H4 (cell line): ENCODE measurements at regions not wholly inside any gene's neighbourhood (a gene's known extent, or its start where the extent isn't known, plus 50 kb on each side); places are given as distances from the start of the nearest gene placed in this dataset.
"Not testable (repeated sequence)": the region's sequence is repeated elsewhere in the genome, so short reads cannot be mapped to it uniquely, and the experiment has no call there.

Source experiments
- DNase-seq: peaks from one replicate; pipeline ENCODE4 v3.0.0-alpha.2; 2015; ENCODE audit warnings: low spot score

- not testable (repeated sequence) for DNase-seq
Observed at GRCh38 chr2:87315183-87315902, 293.7 kb upstream of the PLGLB1 start.

GRCh38 chr2:87317193-87317592 lies 295.5 kb upstream of the PLGLB1 start:
- not testable (repeated sequence) for DNase-seq

- DNase-seq, result peak; percentile 36
Observed at GRCh38 chr2:87318814-87319491, 297.3 kb upstream of the PLGLB1 start.

GRCh38 chr2:87319705-87320104 lies 298.1 kb upstream of the PLGLB1 start:
- DNase-seq, result not testable (repeated sequence)

GRCh38 chr2:87321201-87321600 lies 299.6 kb upstream of the PLGLB1 start:
- DNase-seq, result not testable (repeated sequence)

- not testable (repeated sequence) for DNase-seq
Observed at GRCh38 chr2:87324335-87325041, 302.8 kb upstream of the PLGLB1 start.

GRCh38 chr2:87325042-87325910 lies 303.6 kb upstream of the PLGLB1 start:
- not testable (repeated sequence) for DNase-seq

GRCh38 chr2:87325911-87326294 lies 304.3 kb upstream of the PLGLB1 start:
- not testable (repeated sequence) for DNase-seq

GRCh38 chr2:87326754-87327153 lies 305.1 kb upstream of the PLGLB1 start:
- DNase-seq, result not testable (repeated sequence)

- not testable (repeated sequence) for DNase-seq
Observed at GRCh38 chr2:87327648-87328371, 306.2 kb upstream of the PLGLB1 start.

- DNase-seq, result not testable (repeated sequence)
Observed at GRCh38 chr2:87329529-87329928, 307.9 kb upstream of the PLGLB1 start.

- not testable (repeated sequence) for DNase-seq
Observed at GRCh38 chr2:87330486-87330885, 308.8 kb upstream of the PLGLB1 start.

- not testable (repeated sequence) for DNase-seq
Observed at GRCh38 chr2:87331940-87332583, 310.4 kb upstream of the PLGLB1 start.

- DNase-seq, result not testable (repeated sequence)
Observed at GRCh38 chr2:87334888-87335287, 313.2 kb upstream of the PLGLB1 start.

- DNase-seq, result not testable (repeated sequence)
Observed at GRCh38 chr2:87338998-87339397, 317.4 kb upstream of the PLGLB1 start.

- DNase-seq, result peak; percentile 31
Observed at GRCh38 chr2:87341601-87342014, 320.0 kb upstream of the PLGLB1 start.

- not testable (repeated sequence) for DNase-seq
Observed at GRCh38 chr2:87342175-87342574, 320.5 kb upstream of the PLGLB1 start.

- DNase-seq, result not testable (repeated sequence)
Observed at GRCh38 chr2:87343347-87343746, 321.7 kb upstream of the PLGLB1 start.

- DNase-seq, result not testable (repeated sequence)
Observed at GRCh38 chr2:87345283-87345682, 323.6 kb upstream of the PLGLB1 start.

- DNase-seq, result not testable (repeated sequence)
Observed at GRCh38 chr2:87348556-87348955, 326.9 kb upstream of the PLGLB1 start.
